ENCODE measurements at regions not wholly inside any gene's neighbourhood (a gene's known extent, or its start where the extent isn't known, plus 50 kb on each side); places are given as distances from the start of the nearest gene placed in this dataset.

GRCh38 chr12:68468036-68468435, 135.9 kb upstream of the MDM1 start:
- no peaks in the 10 kb centered on the region for H3K36me3 Mint-ChIP-seq
- H3K27me3 Mint-ChIP-seq: no peaks in the 10 kb centered on the region
- ATAC-seq (replicated peaks) (no peak), DNase-seq (no peak)
- no peaks in the 10 kb centered on the region for H3K9me3 Mint-ChIP-seq
- H3K4me1 Mint-ChIP-seq: no peaks in the 10 kb centered on the region
- H3K4me3 Mint-ChIP-seq: no peak overlapping the region
- no peak overlapping the region for H3K27ac Mint-ChIP-seq

- Mint-ChIP-seq H3K4me3 (no peak overlapping the region), H3K4me1 (no peaks in the 10 kb centered on the region), H3K27ac (no peak overlapping the region), H3K27me3 (no peaks in the 10 kb centered on the region), H3K36me3 (no peaks in the 10 kb centered on the region), H3K9me3 (no peaks in the 10 kb centered on the region)
- DNase-seq (no peak), ATAC-seq (replicated peaks) (no peak)
These were observed 137.0 kb upstream of the MDM1 start for GRCh38 chr12:68469113-68469512.

GRCh38 chr12:68470664-68471328, 138.6 kb upstream of the MDM1 start:
- Mint-ChIP-seq H3K9me3 (no peaks in the 10 kb centered on the region), H3K4me1 (no peaks in the 10 kb centered on the region), H3K4me3 (no peak overlapping the region), H3K27me3 (no peaks in the 10 kb centered on the region), H3K27ac (no peak overlapping the region), H3K36me3 (no peaks in the 10 kb centered on the region)
- ATAC-seq (replicated peaks) (no peak), DNase-seq (no peak)

GRCh38 chr12:68474467-68475204, 136.1 kb upstream of the RAP1B start:
- Mint-ChIP-seq H3K4me1 (peaks cover 4 to 12% of the 10 kb centered on the region in 2 donors), H3K27ac (no peak overlapping the region), H3K9me3 (no peaks in the 10 kb centered on the region), H3K4me3 (no peak overlapping the region), H3K36me3 (no peaks in the 10 kb centered on the region), H3K27me3 (no peaks in the 10 kb centered on the region)
- DNase-seq (no peak), ATAC-seq (replicated peaks) (no peak)

GRCh38 chr12:68476794-68477193, 133.9 kb upstream of the RAP1B start:
- no peaks in the 10 kb centered on the region for H3K9me3 Mint-ChIP-seq
- H3K4me1 Mint-ChIP-seq: peaks cover 9 to 31% of the 10 kb centered on the region in 2 donors
- ATAC-seq (replicated peaks) (peak; percentile 27 to 57), DNase-seq (no peak)
- no peaks in the 10 kb centered on the region for H3K27me3 Mint-ChIP-seq
- H3K27ac Mint-ChIP-seq: no peak overlapping the region
- H3K4me3 Mint-ChIP-seq: no peak overlapping the region
- peaks cover 0 to 7% of the 10 kb centered on the region in 2 donors for H3K36me3 Mint-ChIP-seq

- no peaks in the 10 kb centered on the region for H3K27me3 Mint-ChIP-seq
- H3K4me3 Mint-ChIP-seq: no peak overlapping the region
- ATAC-seq (replicated peaks) (no peak), DNase-seq (no peak)
- H3K4me1 Mint-ChIP-seq: peaks cover 11 to 36% of the 10 kb centered on the region in 2 donors
- H3K36me3 Mint-ChIP-seq: peaks cover 0 to 7% of the 10 kb centered on the region in 2 donors
- H3K27ac Mint-ChIP-seq: no peak overlapping the region
- no peaks in the 10 kb centered on the region for H3K9me3 Mint-ChIP-seq
These were observed 133.4 kb upstream of the RAP1B start for GRCh38 chr12:68477261-68477772.

GRCh38 chr12:68477906-68478305, 132.8 kb upstream of the RAP1B start:
- DNase-seq: no peak
- H3K4me1 Mint-ChIP-seq: peaks cover 16 to 42% of the 10 kb centered on the region in 2 donors
- no peak overlapping the region for H3K4me3 Mint-ChIP-seq
- peaks cover 0 to 7% of the 10 kb centered on the region in 2 donors for H3K36me3 Mint-ChIP-seq
- no peak overlapping the region for H3K27ac Mint-ChIP-seq
- no peak for ATAC-seq (replicated peaks)
- H3K27me3 Mint-ChIP-seq: no peaks in the 10 kb centered on the region
- H3K9me3 Mint-ChIP-seq: no peaks in the 10 kb centered on the region

- ATAC-seq (replicated peaks) (no peak), DNase-seq (no peak)
- Mint-ChIP-seq H3K4me1 (peaks cover 18 to 48% of the 10 kb centered on the region in 2 donors), H3K27ac (no peak overlapping the region), H3K27me3 (no peaks in the 10 kb centered on the region), H3K36me3 (peaks cover 0 to 7% of the 10 kb centered on the region in 2 donors), H3K4me3 (no peak overlapping the region), H3K9me3 (no peaks in the 10 kb centered on the region)
These were observed 132.0 kb upstream of the RAP1B start for GRCh38 chr12:68478516-68479260.

- Mint-ChIP-seq H3K27me3 (no peaks in the 10 kb centered on the region), H3K4me1 (peaks cover 18 to 50% of the 10 kb centered on the region in 2 donors), H3K36me3 (peaks cover 0 to 7% of the 10 kb centered on the region in 2 donors), H3K27ac (no peak overlapping the region), H3K9me3 (no peaks in the 10 kb centered on the region), H3K4me3 (no peak overlapping the region)
- ATAC-seq (replicated peaks) (no peak), DNase-seq (no peak)
These were observed 131.3 kb upstream of the RAP1B start for GRCh38 chr12:68479261-68479895.

GRCh38 chr12:68479896-68480291, 130.8 kb upstream of the RAP1B start:
- no peak for ATAC-seq (replicated peaks)
- no peak overlapping the region for H3K4me3 Mint-ChIP-seq
- H3K9me3 Mint-ChIP-seq: no peaks in the 10 kb centered on the region
- no peak for DNase-seq
- H3K36me3 Mint-ChIP-seq: peaks cover 0 to 7% of the 10 kb centered on the region in 2 donors
- H3K27me3 Mint-ChIP-seq: no peaks in the 10 kb centered on the region
- no peak overlapping the region for H3K27ac Mint-ChIP-seq
- peaks cover 18 to 50% of the 10 kb centered on the region in 2 donors for H3K4me1 Mint-ChIP-seq

- DNase-seq (no peak), ATAC-seq (replicated peaks) (peak; percentile 73 to 82)
- Mint-ChIP-seq H3K4me3 (no peak overlapping the region), H3K9me3 (no peaks in the 10 kb centered on the region), H3K4me1 (peaks cover 18 to 50% of the 10 kb centered on the region in 2 donors), H3K27ac (peak overlapping the region; percentile 63), H3K27me3 (no peaks in the 10 kb centered on the region), H3K36me3 (peaks cover 0 to 7% of the 10 kb centered on the region in 2 donors)
These were observed 130.2 kb upstream of the RAP1B start for GRCh38 chr12:68480526-68480925.

- H3K27me3 Mint-ChIP-seq: no peaks in the 10 kb centered on the region
- ATAC-seq (replicated peaks): peak; percentile 50 to 53
- no peak for DNase-seq
- H3K4me1 Mint-ChIP-seq: peaks cover 18 to 50% of the 10 kb centered on the region in 2 donors
- H3K27ac Mint-ChIP-seq: peak overlapping the region; percentile 56
- peak overlapping the region; percentile 55 to 57 for H3K4me3 Mint-ChIP-seq
- H3K9me3 Mint-ChIP-seq: no peaks in the 10 kb centered on the region
- H3K36me3 Mint-ChIP-seq: peaks cover 0 to 7% of the 10 kb centered on the region in 2 donors
These were observed 129.3 kb upstream of the RAP1B start for GRCh38 chr12:68481181-68481941.

GRCh38 chr12:68482014-68482413, 128.7 kb upstream of the RAP1B start:
- peaks cover 0 to 7% of the 10 kb centered on the region in 2 donors for H3K36me3 Mint-ChIP-seq
- H3K27ac Mint-ChIP-seq: no peak overlapping the region
- peaks cover 17 to 44% of the 10 kb centered on the region in 2 donors for H3K4me1 Mint-ChIP-seq
- no peaks in the 10 kb centered on the region for H3K9me3 Mint-ChIP-seq
- H3K4me3 Mint-ChIP-seq: no peak overlapping the region
- no peaks in the 10 kb centered on the region for H3K27me3 Mint-ChIP-seq
- ATAC-seq (replicated peaks): no peak
- DNase-seq: no peak
